H1 (cell line): ENCODE measurements at regions not wholly inside any gene's neighbourhood (a gene's known extent, or its start where the extent isn't known, plus 50 kb on each side); places are given as distances from the start of the nearest gene placed in this dataset.

Experiments
- CTCF ChIA-PET: fragments of 300-600 bp; sonication (Branson Sonifier 250); formaldehyde crosslinking; loops from one replicate; lab custom pipeline; 2021; ENCODE audit not compliant: partially characterized antibody; lab: Charles Lee
- POLR2A ChIA-PET: fragments of 300-600 bp; sonication (Branson Sonifier 250); formaldehyde crosslinking; loops from one replicate; lab custom pipeline; 2021; ENCODE audit warnings: inconsistent platforms; ENCODE audit not compliant: partially characterized antibody; lab: Charles Lee
- DNase-seq, 2 experiments: peaks; one replicate each; pipeline versions ENCODE4 v3.0.0 to v3.0.0-alpha.2; 2010 to 2022; ENCODE audit warnings: low spot score in 2 of 2, low read depth in 1 of 2, mixed read lengths in 1 of 2
- FAIRE-seq: peaks from 2 replicates; lab custom pipeline; 2011; peaks lifted over from hg19 to GRCh38; lab: Jason Lieb, UNC
- H2AFZ ChIP-seq: 2 replicates; pipeline ENCODE4 v1.8.1; 2012; ENCODE audit warnings: low read length, inconsistent platforms
- H2AK5ac ChIP-seq: 2 replicates; pipeline ENCODE4 v1.6.1; 2013; ENCODE audit warnings: low read depth, low read length
- H2BK120ac ChIP-seq: replicated peaks from 2 replicates; pipeline ENCODE3; 2013; ENCODE audit warnings: low read depth, low read length, inconsistent platforms
- H2BK12ac ChIP-seq: 2 replicates; pipeline ENCODE4 v1.6.1; 2013; ENCODE audit warnings: low read depth, low read length
- H2BK15ac ChIP-seq: 2 replicates; pipeline ENCODE4 v1.6.1; 2013; ENCODE audit warnings: low read length
- H2BK20ac ChIP-seq: 2 replicates; pipeline ENCODE4 v1.6.1; 2013; ENCODE audit warnings: low read length
- H2BK5ac ChIP-seq: 2 replicates; pipeline ENCODE4 v1.6.1; 2013; ENCODE audit warnings: low read depth, low read length
- H3K14ac ChIP-seq: 2 replicates; pipeline ENCODE4 v1.6.1; 2013; ENCODE audit warnings: inconsistent platforms; ENCODE audit not compliant: insufficient read length
- H3K18ac ChIP-seq: 2 replicates; pipeline ENCODE4 v1.6.1; 2013; ENCODE audit warnings: low read length; ENCODE audit errors: extremely low read depth
- H3K23ac ChIP-seq: 2 replicates; pipeline ENCODE4 v1.6.1; 2013; ENCODE audit warnings: inconsistent platforms; ENCODE audit not compliant: insufficient read length
- H3K23me2 ChIP-seq: 2 replicates; pipeline ENCODE4 v1.6.1; 2013; ENCODE audit warnings: low read depth, low read length
- H3K27ac ChIP-seq: 2 replicates; pipeline ENCODE4 v1.6.1; 2011; ENCODE audit warnings: low read depth, low read length, inconsistent platforms
- H3K27me3 ChIP-seq, 4 experiments: replicated peaks in 1 of 4; 1 replicate in 1 of 4; 2 replicates in 3 of 4; pipeline versions ENCODE4 v1.6.1 to v1.8.1; 2011 to 2013; ENCODE audit warnings: low read length in 3 of 4, mild to moderate bottlenecking in 3 of 4, inconsistent platforms in 2 of 4, mixed read lengths in 2 of 4, moderate library complexity in 1 of 4; ENCODE audit not compliant: control insufficient read depth in 3 of 4, insufficient read depth in 3 of 4; ENCODE audit errors: extremely low read depth in 1 of 4
- H3K36me3 ChIP-seq, 4 experiments: 2 replicates each; pipeline versions ENCODE4 v1.6.1 to v1.8.1; 2011 to 2013; ENCODE audit warnings: mild to moderate bottlenecking in 4 of 4, low read length in 3 of 4, moderate library complexity in 2 of 4, control low read depth in 1 of 4, inconsistent platforms in 1 of 4; ENCODE audit not compliant: insufficient read depth in 4 of 4, control insufficient read depth in 2 of 4
- H3K4ac ChIP-seq: replicated peaks from 2 replicates; pipeline ENCODE3; 2013; ENCODE audit warnings: low read length, low read depth, mixed read lengths, inconsistent platforms; ENCODE audit not compliant: insufficient read length
- H3K4me1 ChIP-seq, 4 experiments: replicated peaks in 1 of 4; 1 replicate in 1 of 4; 2 replicates in 3 of 4; pipeline versions ENCODE4 v1.6.1 to v1.8.1; 2011 to 2013; ENCODE audit warnings: low read length in 3 of 4, inconsistent platforms in 2 of 4, mixed read lengths in 1 of 4; ENCODE audit not compliant: insufficient read depth in 4 of 4, control insufficient read depth in 3 of 4
- H3K4me2 ChIP-seq, 2 experiments: 2 replicates each; pipeline versions ENCODE4 v1.6.1 to v1.8.1; 2011 to 2013; ENCODE audit warnings: low read depth in 2 of 2, low read length in 2 of 2, control low read depth in 1 of 2, inconsistent platforms in 1 of 2, mild to moderate bottlenecking in 1 of 2; ENCODE audit not compliant: insufficient read depth in 1 of 2
- H3K4me3 ChIP-seq, 4 experiments: fragments of 200-600, 300-600 bp in 1 of 4; sonication (generic), shearing (Covaris generic), sonication (Bioruptor Twin) in 1 of 4; 2 replicates each; pipeline versions ENCODE4 v1.5.1 to v1.8.1; 2011 to 2016; ENCODE audit warnings: low read length in 4 of 4, low read depth in 3 of 4, control low read depth in 2 of 4, inconsistent platforms in 2 of 4, mild to moderate bottlenecking in 2 of 4, mixed read lengths in 1 of 4, moderate library complexity in 1 of 4; ENCODE audit not compliant: insufficient read depth in 2 of 4; ENCODE audit errors: extremely low read depth in 1 of 4
- H3K56ac ChIP-seq: replicated peaks from 2 replicates; pipeline ENCODE3; 2013; ENCODE audit warnings: low read depth, mild to moderate bottlenecking, mixed read lengths, low read length, inconsistent platforms; ENCODE audit not compliant: insufficient read length
- H3K79me1 ChIP-seq: 2 replicates; pipeline ENCODE4 v1.6.1; 2013; ENCODE audit warnings: low read depth, low read length, control low read depth
- H3K79me2 ChIP-seq, 2 experiments: 2 replicates each; pipeline versions ENCODE4 v1.6.1 to v1.8.1; 2012 to 2013; ENCODE audit warnings: low read length in 2 of 2, mild to moderate bottlenecking in 2 of 2, inconsistent platforms in 1 of 2; ENCODE audit not compliant: insufficient read depth in 2 of 2, control insufficient read depth in 1 of 2
- H3K9ac ChIP-seq, 4 experiments: replicated peaks in 1 of 4; 1 replicate in 1 of 4; 2 replicates in 3 of 4; pipeline versions ENCODE4 v1.6.1 to v1.8.1; 2011 to 2013; ENCODE audit warnings: low read depth in 3 of 4, low read length in 3 of 4, control low read depth in 2 of 4, mild to moderate bottlenecking in 2 of 4, moderate library complexity in 2 of 4, inconsistent platforms in 1 of 4; ENCODE audit errors: extremely low read depth in 1 of 4
- H3K9me3 ChIP-seq, 2 experiments: 2 replicates each; pipeline versions ENCODE4 v1.6.1 to v1.8.1; 2012 to 2013; ENCODE audit warnings: mild to moderate bottlenecking in 2 of 2, moderate library complexity in 2 of 2, control low read depth in 1 of 2, inconsistent platforms in 1 of 2, low read depth in 1 of 2, low read length in 1 of 2, mixed read lengths in 1 of 2; ENCODE audit not compliant: insufficient read depth in 2 of 2
- H4K20me1 ChIP-seq, 2 experiments: replicated peaks in 1 of 2; 2 replicates each; pipeline versions ENCODE3 to v1.8.1; 2011 to 2013; ENCODE audit warnings: inconsistent platforms in 2 of 2, low read length in 2 of 2, mild to moderate bottlenecking in 1 of 2; ENCODE audit not compliant: insufficient read depth in 2 of 2, control insufficient read depth in 1 of 2
- H4K5ac ChIP-seq: 2 replicates; pipeline ENCODE4 v1.6.1; 2013; ENCODE audit warnings: low read length, low read depth, mixed read lengths, inconsistent platforms; ENCODE audit not compliant: insufficient read length
- H4K8ac ChIP-seq: 2 replicates; pipeline ENCODE4 v1.8.0; 2013; ENCODE audit warnings: mild to moderate bottlenecking, moderate library complexity, low read length, inconsistent platforms; ENCODE audit not compliant: insufficient read depth; ENCODE audit errors: extremely low read depth
- H4K91ac ChIP-seq: replicated peaks from 2 replicates; pipeline ENCODE3; 2013; ENCODE audit warnings: low read length, mixed read lengths, inconsistent platforms; ENCODE audit not compliant: insufficient read length
- ASH2L ChIP-seq: fragments of 200-600, 300-600 bp; sonication (generic); IDR thresholded peaks from one replicate; pipeline ENCODE4 v1.7.1; 2017; ENCODE audit warnings: low read length
- BRCA1 ChIP-seq: IDR thresholded peaks from 2 replicates; pipeline ENCODE4 v1.6.1; 2012; ENCODE audit warnings: low read depth, low read length, improper control_type of control experiment
- CTBP2 ChIP-seq: IDR thresholded peaks from 2 replicates; pipeline ENCODE4 v1.7.0; 2011; ENCODE audit warnings: borderline replicate concordance, mild to moderate bottlenecking, moderate library complexity, mixed read lengths, low read length; ENCODE audit not compliant: insufficient read depth, insufficient read length
- KDM1A ChIP-seq: fragments of 200-600, 300-600 bp; sonication (generic); IDR thresholded peaks from 2 replicates; pipeline ENCODE4 v1.7.1; 2016; ENCODE audit warnings: mild to moderate bottlenecking, low read length, borderline replicate concordance
- NANOG ChIP-seq: IDR thresholded peaks from 2 replicates; pipeline ENCODE4 v1.6.1; 2011; ENCODE audit warnings: low read length, low read depth, mild to moderate bottlenecking, inconsistent platforms; ENCODE audit not compliant: insufficient read depth, poor library complexity, severe bottlenecking
- SIRT6 ChIP-seq: IDR thresholded peaks from one replicate; pipeline ENCODE4 v1.7.1; 2012; ENCODE audit warnings: low read length, inconsistent platforms
- WGBS, 2 experiments: shearing (Covaris generic) in 1 of 2; methylation state at CpG; one replicate each; pipeline versions ENCODE4 v1.1.6 to v1.1.7; 2013 to 2015; ENCODE audit warnings: low lambda C conversion rate in 2 of 2, mixed read lengths in 2 of 2, inconsistent platforms in 1 of 2, low coverage in 1 of 2, missing lambda C conversion rate in 1 of 2; ENCODE audit not compliant: insufficient replicate concordance in 2 of 2, insufficient coverage in 1 of 2, insufficient read length in 1 of 2; ENCODE audit errors: extremely low coverage in 1 of 2, missing lambda C conversion rate in 1 of 2; 5-methylcytosine and 5-hydroxymethylcytosine counted together

DNA sequence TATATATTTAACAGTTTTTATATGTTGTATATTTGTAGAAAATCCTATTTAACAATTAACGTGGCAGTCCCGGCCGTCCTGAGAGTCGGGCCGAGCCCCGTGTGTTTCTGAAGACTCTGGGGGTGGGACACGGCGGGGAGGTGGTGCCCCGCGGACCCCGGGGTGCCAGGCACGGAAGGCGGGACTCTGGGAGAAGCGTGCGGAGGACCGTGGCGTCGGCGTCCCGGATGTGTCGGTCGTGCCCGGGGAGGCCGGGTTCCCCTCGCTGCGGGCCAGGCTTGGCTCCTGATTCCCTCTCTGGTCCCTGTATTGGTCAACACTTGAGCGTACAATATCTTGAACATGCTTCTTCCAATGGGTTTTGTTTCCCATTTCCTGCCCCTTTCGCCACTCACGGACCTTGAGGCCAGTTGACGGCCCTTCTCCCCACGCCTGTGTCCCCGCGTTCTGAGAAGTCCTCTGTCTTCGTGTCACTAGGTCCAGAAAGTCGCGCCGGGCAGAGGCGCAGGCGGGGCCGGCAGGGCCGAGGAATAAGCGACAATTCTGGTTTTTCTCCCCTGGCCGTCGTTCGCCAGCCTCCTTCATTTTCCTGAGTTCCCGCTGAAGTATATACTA is 1076.7 kb downstream of the BRD1 start:
- H2BK120ac ChIP-seq: no peak overlapping the region
- H3K23me2 ChIP-seq: peaks cover 2% of the 10 kb centered on the region; the same call in 1 of the 2 replicates
- TF ChIP-seq KDM1A (no peak), ASH2L (no peak), SIRT6 (no peak), NANOG (no peak), BRCA1 (no peak), CTBP2 (no peak)
- DNase-seq: no peak
- H3K36me3 ChIP-seq: no peaks in the 10 kb centered on the region
- H2AFZ ChIP-seq: no peak overlapping the region
- no peak overlapping the region for H3K4me2 ChIP-seq
- H2BK15ac ChIP-seq: no peak overlapping the region
- ChIA-PET POLR2A (no interaction called here), CTCF (interaction anchor here (0.6 to 1.1 kb wide), 2 partner anchors 51 to 91 kb away, joined by 3 read pairs; no protein-coding TSS in a partner anchor)
- no peak overlapping the region for H2BK20ac ChIP-seq
- H3K79me2 ChIP-seq: no peaks in the 10 kb centered on the region
- H2BK5ac ChIP-seq: no peak overlapping the region
- H3K9ac ChIP-seq: no peak overlapping the region
- H3K23ac ChIP-seq: no peak overlapping the region
- H3K4me3 ChIP-seq: no peak overlapping the region
- H4K8ac ChIP-seq: no peak overlapping the region; the same call in 1 of the 2 replicates
- no peak overlapping the region for H2AK5ac ChIP-seq
- WGBS, 2 experiments: 97% methylated on average over 37 of the region's 46 CpGs; no CpG with 5 or more reads in 1 of the 2 experiments
- H4K20me1 ChIP-seq: peaks cover 4 to 6% of the 10 kb centered on the region in 2 experiments
- no peaks in the 10 kb centered on the region for H3K79me1 ChIP-seq
- no peaks in the 10 kb centered on the region for H3K9me3 ChIP-seq
- no peaks in the 10 kb centered on the region; a peak in 1 of 7 replicates for H3K4me1 ChIP-seq
- no peak overlapping the region for H4K91ac ChIP-seq
- H4K5ac ChIP-seq: no peak overlapping the region
- H3K14ac ChIP-seq: no peak overlapping the region
- no peaks in the 10 kb centered on the region for H3K27me3 ChIP-seq
- H3K18ac ChIP-seq: no peak overlapping the region
- no peak overlapping the region for H3K56ac ChIP-seq
- H3K27ac ChIP-seq: no peak overlapping the region
- H2BK12ac ChIP-seq: no peak overlapping the region
- H3K4ac ChIP-seq: no peak overlapping the region
- FAIRE-seq: no peak
